B cell (primary cell): ENCODE measurements at regions not wholly inside any gene's neighbourhood (a gene's known extent, or its start where the extent isn't known, plus 50 kb on each side); places are given as distances from the start of the nearest gene placed in this dataset.

Experiments used
- ATAC-seq: fragments of 200-7000 bp; cut with Tn5 transposase; one replicate; pipeline ENCODE4 v1.10.0; 2021; ENCODE audit warnings: low read depth, mild to moderate bottlenecking, moderate number of reproducible peaks, moderate library complexity
- CTCF ChIA-PET: fragments of 350-600 bp; sonication (Branson Sonifier 250); formaldehyde crosslinking; loops from one replicate; lab custom pipeline; 2021; ENCODE audit warnings: antibody characterized with exemption, inconsistent platforms; lab: Charles Lee
- POLR2A ChIA-PET: fragments of 350-600 bp; sonication (Branson Sonifier 250); formaldehyde crosslinking; loops from one replicate; lab custom pipeline; 2021; ENCODE audit warnings: antibody characterized with exemption; lab: Charles Lee
- DNase-seq: peaks from one replicate; pipeline ENCODE4 v3.0.0; 2013
- H2AFZ ChIP-seq: 2 replicates; pipeline ENCODE4 v1.6.1; 2012; ENCODE audit warnings: mild to moderate bottlenecking, low read depth, low read length; ENCODE audit not compliant: insufficient read depth, poor library complexity, severe bottlenecking
- H3K27ac ChIP-seq, 2 donors: 1 replicate in 1 of 2; 2 replicates in 1 of 2; pipeline ENCODE4 v1.5.1; 2012 to 2013; ENCODE audit warnings: low read length in 2 of 2, mild to moderate bottlenecking in 2 of 2, moderate library complexity in 1 of 2
- H3K27me3 ChIP-seq, 4 experiments: fragments of 200-600 bp in 1 of 4; sonication (generic) in 1 of 4; replicated peaks in 1 of 4; 1 replicate in 2 of 4; 2 replicates in 2 of 4; pipeline versions ENCODE4 v1.6.1 to v1.7.0; 2013 to 2016; ENCODE audit warnings: low read length in 3 of 4, mild to moderate bottlenecking in 2 of 4, mixed read lengths in 1 of 4, moderate library complexity in 1 of 4; ENCODE audit not compliant: insufficient read depth in 4 of 4, control insufficient read depth in 3 of 4; ENCODE audit errors: control extremely low read depth in 1 of 4
- H3K36me3 ChIP-seq, 2 experiments: replicated peaks in 1 of 2; 1 replicate in 1 of 2; 2 replicates in 1 of 2; pipeline versions ENCODE4 v1.6.1 to v1.7.1; 2013; ENCODE audit warnings: low read length in 1 of 2; ENCODE audit not compliant: insufficient read depth in 2 of 2, control insufficient read depth in 1 of 2; ENCODE audit errors: control extremely low read depth in 1 of 2, extremely low read depth in 1 of 2
- H3K4me1 ChIP-seq, 2 donors: fragments of 200-600 bp in 1 of 2; sonication (generic) in 1 of 2; 1 replicate in 1 of 2; 2 replicates in 1 of 2; pipeline versions ENCODE4 v1.5.1 to v1.6.1; 2013 to 2017; ENCODE audit warnings: low read length in 2 of 2; ENCODE audit not compliant: control insufficient read depth in 2 of 2, insufficient read depth in 2 of 2
- H3K4me2 ChIP-seq: replicated peaks from 2 replicates; pipeline ENCODE3; 2012; ENCODE audit warnings: mild to moderate bottlenecking, low read depth, low read length; ENCODE audit not compliant: poor library complexity, severe bottlenecking
- H3K4me3 ChIP-seq, 5 experiments: fragments of 200-600 bp in 1 of 5; sonication (generic) in 1 of 5; 1 replicate in 3 of 5; 2 replicates in 2 of 5; pipeline versions ENCODE4 v1.5.1 to v1.7.0; 2011 to 2016; ENCODE audit warnings: low read length in 4 of 5, mild to moderate bottlenecking in 4 of 5, low read depth in 2 of 5, control low read depth in 1 of 5, moderate library complexity in 1 of 5; ENCODE audit not compliant: insufficient read depth in 1 of 5; ENCODE audit errors: control extremely low read depth in 1 of 5, extremely low read depth in 1 of 5
- H3K79me2 ChIP-seq: fragments of 200-600 bp; sonication (generic); one replicate; pipeline ENCODE4 v1.6.0; 2016; ENCODE audit warnings: low read length; ENCODE audit not compliant: control insufficient read depth, insufficient read depth
- H3K9ac ChIP-seq: fragments of 200-600 bp; sonication (generic); 2 replicates; pipeline ENCODE4 v1.6.1; 2017; ENCODE audit warnings: mild to moderate bottlenecking, low read length, moderate library complexity
- H3K9me3 ChIP-seq, 3 donors: one replicate each; pipeline versions ENCODE4 v1.6.1 to v1.7.1; 2013; ENCODE audit warnings: low read length in 2 of 3; ENCODE audit not compliant: control insufficient read depth in 2 of 3, insufficient read depth in 1 of 3; ENCODE audit errors: control extremely low read depth in 1 of 3
- H4K20me1 ChIP-seq: 2 replicates; pipeline ENCODE4 v1.6.0; 2012; ENCODE audit warnings: mild to moderate bottlenecking, low read length; ENCODE audit not compliant: insufficient read depth, control insufficient read depth, poor library complexity, severe bottlenecking
- H3K27ac Mint-ChIP-seq: one replicate; pipeline ENCODE4 v1.8.0; 2021; ENCODE audit warnings: mixed read lengths
- H3K27me3 Mint-ChIP-seq: one replicate; pipeline ENCODE4 v1.8.0; 2021; ENCODE audit warnings: mixed read lengths
- H3K4me1 Mint-ChIP-seq: one replicate; pipeline ENCODE4 v1.8.0; 2021; ENCODE audit warnings: mixed read lengths
- H3K4me3 Mint-ChIP-seq: one replicate; pipeline ENCODE4 v1.8.0; 2021; ENCODE audit warnings: mixed read lengths
- H3K9me3 Mint-ChIP-seq: one replicate; pipeline ENCODE4 v1.8.0; 2022; ENCODE audit warnings: mixed read lengths; ENCODE audit not compliant: insufficient read depth
- CTCF ChIP-seq: fragments of 200-600 bp; IDR thresholded peaks from one replicate; pipeline ENCODE4 v1.8.0; 2022; ENCODE audit warnings: antibody characterized with exemption, mild to moderate bottlenecking
- EZH2 ChIP-seq: IDR thresholded peaks from 2 replicates; pipeline ENCODE4 v1.6.1; 2012; ENCODE audit warnings: borderline replicate concordance, low read depth, mild to moderate bottlenecking, moderate library complexity, low read length; ENCODE audit not compliant: insufficient read depth, poor library complexity, severe bottlenecking
- WGBS: methylation state at CpG from one replicate; pipeline ENCODE4 v1.1.5; 2013; ENCODE audit warnings: missing lambda C conversion rate; ENCODE audit not compliant: insufficient coverage; 5-methylcytosine and 5-hydroxymethylcytosine counted together
- intact Hi-C: fragments of 100-400 bp; cut with micrococcal nuclease; formaldehyde crosslinking; loops from one replicate; pipeline ENCODE4 v1.10.0; 2022

DNA sequence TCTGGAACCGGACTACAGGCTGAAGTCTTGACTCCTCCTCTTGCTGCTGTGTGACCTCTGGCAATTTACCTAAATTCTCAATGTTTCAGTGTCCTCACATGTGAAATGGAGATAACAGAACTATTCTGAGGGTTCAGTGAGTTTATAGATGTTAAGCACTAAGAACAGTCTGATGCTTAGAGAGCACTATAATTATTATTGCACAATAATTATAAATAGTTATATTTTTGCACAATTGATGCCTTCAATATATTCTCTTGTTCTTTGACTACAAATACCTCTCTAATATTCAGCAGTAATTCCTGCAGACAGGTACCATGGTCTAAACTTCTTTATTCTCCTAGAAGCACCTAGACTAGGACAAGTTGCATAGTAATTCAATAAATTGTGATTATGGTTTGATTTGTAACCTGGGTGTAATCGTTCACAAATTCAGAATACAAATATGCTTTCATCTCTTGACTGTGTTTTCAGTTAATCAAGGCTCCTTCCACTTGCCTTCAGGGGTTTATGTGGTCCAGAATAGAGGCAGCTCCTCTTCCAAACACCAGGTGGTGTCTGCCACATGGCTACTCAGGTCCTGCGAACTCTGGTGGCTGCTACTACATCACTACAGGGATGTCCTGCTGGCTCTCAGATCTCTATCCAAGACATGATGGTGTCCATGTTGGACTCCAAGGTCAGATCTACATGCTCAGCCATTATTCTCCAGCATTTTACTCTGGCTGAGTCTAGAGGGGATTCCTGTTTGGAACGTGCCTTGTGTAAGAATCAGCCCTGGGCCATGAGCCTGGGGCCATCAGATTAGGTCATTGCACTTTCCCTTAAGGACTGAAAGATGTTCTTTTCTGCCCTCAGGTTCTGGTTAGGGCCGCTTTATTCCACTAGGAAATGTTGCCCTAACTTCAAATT, 103.4 kb downstream of the QRFPR start:
- Mint-ChIP-seq H3K27me3 (peaks cover 6% of the 10 kb centered on the region), H3K4me1 (no peaks in the 10 kb centered on the region), H3K9me3 (no peaks in the 10 kb centered on the region), H3K4me3 (no peak overlapping the region), H3K27ac (no peak overlapping the region)
- Histone ChIP-seq H3K36me3 (no peaks in the 10 kb centered on the region), H3K79me2 (no peaks in the 10 kb centered on the region), H3K9ac (no peak overlapping the region), H2AFZ (no peak overlapping the region), H3K27me3 (no peaks in the 10 kb centered on the region), H4K20me1 (no peaks in the 10 kb centered on the region), H3K4me2 (no peak overlapping the region), H3K27ac (no peak overlapping the region), H3K4me3 (no peak overlapping the region), H3K9me3 (no peaks in the 10 kb centered on the region), H3K4me1 (no peaks in the 10 kb centered on the region)
- TF ChIP-seq EZH2 (no peak), CTCF (no peak)
- whole genome bisulfite sequencing = 72% methylated on average over 3 of the region's 5 CpGs
- ATAC-seq (no peak), DNase-seq (no peak)
- CTCF ChIA-PET = no interaction called here
- intact Hi-C loops = no loop called here
- POLR2A ChIA-PET = no interaction called here

GRCh38 chr4:121273191-121273590, 107.6 kb downstream of the QRFPR start:
- H3K4me3 ChIP-seq = no peak overlapping the region
- no peak overlapping the region for H3K27ac ChIP-seq
- CTCF ChIA-PET = interaction anchor here (1.2 kb wide), 1 partner anchor 23 kb away, joined by 3 read pairs; no protein-coding TSS in a partner anchor
- H3K36me3 ChIP-seq = no peaks in the 10 kb centered on the region
- H3K4me1 Mint-ChIP-seq = no peaks in the 10 kb centered on the region
- ATAC-seq (no peak), DNase-seq (no peak)
- TF ChIP-seq CTCF (no peak), EZH2 (no peak)
- H3K4me1 ChIP-seq = no peaks in the 10 kb centered on the region
- H2AFZ ChIP-seq = no peak overlapping the region
- 75% methylated on average over 1 of the region's 3 CpGs for WGBS
- H3K27me3 ChIP-seq = no peaks in the 10 kb centered on the region
- H3K79me2 ChIP-seq = no peaks in the 10 kb centered on the region
- POLR2A ChIA-PET = no interaction called here
- H3K9me3 Mint-ChIP-seq = no peaks in the 10 kb centered on the region
- peaks cover 14% of the 10 kb centered on the region for H3K27me3 Mint-ChIP-seq
- H3K4me2 ChIP-seq = no peak overlapping the region
- H3K9me3 ChIP-seq = no peaks in the 10 kb centered on the region
- H4K20me1 ChIP-seq = no peaks in the 10 kb centered on the region
- H3K27ac Mint-ChIP-seq = no peak overlapping the region
- intact Hi-C loops = no loop called here
- no peak overlapping the region for H3K9ac ChIP-seq
- H3K4me3 Mint-ChIP-seq = no peak overlapping the region
